Left ventricle myocardium superior (tissue), 1 donor: ENCODE measurements at regions not wholly inside any gene's neighbourhood (a gene's known extent, or its start where the extent isn't known, plus 50 kb on each side); places are given as distances from the start of the nearest gene placed in this dataset.

ENCODE experiments used
- ATAC-seq: fragments of 200-7000 bp; cut with Tn5 transposase; one replicate; pipeline ENCODE4 v1.9.1; 2020; ENCODE audit warnings: mild to moderate bottlenecking, moderate library complexity
- DNase-seq: peaks from one replicate; pipeline ENCODE4 v3.0.0-alpha.2; 2020
- intact Hi-C: fragments of 100-400 bp; cut with micrococcal nuclease; formaldehyde crosslinking; loops from one replicate; pipeline ENCODE4 v1.11.0; 2022
- donor health status: DM: no; HTN: yes; CAD: no; lungs with severe emphysema.

DNA sequence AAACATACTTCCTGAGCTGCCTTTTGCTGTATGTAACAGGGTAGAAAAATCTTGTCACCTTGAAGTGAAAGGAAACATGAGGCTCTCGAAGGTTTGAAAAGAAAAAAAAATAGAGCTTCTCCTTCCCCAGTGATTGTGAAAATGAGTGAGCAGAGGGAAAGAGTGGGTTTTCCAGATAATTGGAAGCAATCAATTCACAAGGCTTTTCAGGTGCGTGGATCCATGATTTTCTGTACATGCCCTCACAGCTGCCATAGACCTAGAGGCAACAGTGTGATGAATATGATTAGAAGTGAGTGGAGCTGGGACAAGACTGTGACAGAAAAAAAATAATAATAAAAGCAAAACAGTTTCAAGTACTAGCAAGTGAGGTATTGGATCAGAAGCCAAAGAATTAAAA, 1422.5 kb upstream of the CDH6 start:
- ATAC-seq: no peak
- no peak for DNase-seq
- intact Hi-C loops: no loop called here

GRCh38 chr5:29769474-29769873, 1424.0 kb upstream of the CDH6 start:
- intact Hi-C loops: no loop called here
- ATAC-seq (no peak), DNase-seq (no peak)

DNA sequence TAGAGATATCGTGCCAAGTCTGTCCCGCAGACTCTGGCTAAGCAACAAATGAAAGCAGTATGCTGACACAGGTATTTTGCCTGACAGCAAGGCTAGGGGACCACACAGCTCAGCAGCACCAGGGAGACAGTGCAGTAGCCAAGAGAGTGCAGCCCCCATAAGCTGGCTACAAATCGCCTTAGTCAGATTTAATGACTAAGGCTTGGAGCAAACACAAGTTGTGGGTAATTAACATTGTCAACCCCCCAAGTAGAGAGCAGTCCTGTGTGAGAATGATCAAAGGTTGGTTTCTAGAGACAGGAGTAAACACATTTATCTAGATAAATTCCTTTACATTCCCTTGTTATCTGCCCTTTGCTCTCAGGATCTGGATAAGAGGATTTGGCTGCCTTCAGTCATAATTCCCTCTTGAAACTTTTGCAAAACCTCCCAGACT, 1434.5 kb upstream of the CDH6 start:
- intact Hi-C loops: no loop called here
- ATAC-seq (no peak), DNase-seq (no peak)

DNA sequence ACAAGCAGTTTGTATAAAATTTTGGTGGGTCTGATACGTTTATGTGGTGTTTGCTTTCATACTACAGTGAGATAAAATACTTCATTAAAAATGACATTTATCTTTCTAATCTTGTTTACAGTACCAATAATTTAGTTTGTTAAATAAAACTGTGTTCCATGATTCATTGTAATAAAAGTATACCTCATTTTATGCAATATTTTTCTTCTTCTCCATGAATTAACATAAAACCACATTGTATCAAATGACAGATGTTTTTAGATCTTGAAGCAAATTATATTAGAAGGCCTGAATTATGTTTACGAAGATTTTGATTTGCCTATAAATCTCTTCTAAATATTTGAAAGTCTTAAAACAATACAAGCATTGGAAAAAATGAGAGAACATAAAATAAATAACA, 1443.0 kb upstream of the CDH6 start:
- intact Hi-C loops: no loop called here
- DNase-seq (no peak), ATAC-seq (no peak)

DNA sequence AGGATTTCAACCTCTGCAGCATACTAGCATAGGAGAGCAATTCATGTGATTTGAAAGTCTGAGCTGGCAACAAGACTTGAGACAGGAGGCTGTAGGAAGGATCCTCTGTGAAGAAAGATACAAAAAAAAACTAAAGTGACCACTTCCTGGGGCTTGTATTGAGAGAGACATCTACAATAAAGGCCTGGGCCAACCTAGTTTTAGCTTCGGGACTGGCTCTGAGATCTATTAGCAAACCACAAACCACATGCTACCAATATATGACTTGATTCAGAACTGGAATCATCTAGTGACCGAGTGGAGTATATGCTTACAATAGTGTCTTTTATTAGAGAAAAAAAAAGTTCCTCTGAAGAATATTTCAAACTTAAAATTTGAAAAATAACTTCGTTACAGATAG, 1448.9 kb upstream of the CDH6 start:
- DNase-seq (no peak), ATAC-seq (no peak)
- intact Hi-C loops: no loop called here

DNA sequence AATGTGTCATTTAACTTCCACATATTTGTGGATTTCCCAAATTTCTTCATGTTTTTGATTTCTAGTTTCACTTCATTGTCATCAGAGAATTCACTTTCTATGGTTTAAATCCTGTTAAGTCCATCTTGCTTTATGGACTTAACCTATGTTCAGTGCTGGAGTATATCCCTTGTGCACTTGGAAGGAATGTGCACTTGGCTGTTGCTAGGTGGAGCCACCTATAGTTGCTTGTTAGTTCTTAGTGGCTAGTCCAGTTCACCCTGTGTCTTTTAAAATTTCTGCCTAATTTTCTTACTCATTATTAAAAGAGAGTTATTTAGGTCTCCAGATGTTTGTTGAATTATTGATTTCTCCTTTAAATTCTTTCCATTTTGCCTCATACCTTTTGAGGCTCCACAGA, 1472.5 kb upstream of the CDH6 start:
- DNase-seq (no peak), ATAC-seq (no peak)
- intact Hi-C loops: no loop called here

GRCh38 chr5:29719171-29719570, 1474.3 kb upstream of the CDH6 start:
- no peak for ATAC-seq
- no peak for DNase-seq
- intact Hi-C loops: no loop called here

DNA sequence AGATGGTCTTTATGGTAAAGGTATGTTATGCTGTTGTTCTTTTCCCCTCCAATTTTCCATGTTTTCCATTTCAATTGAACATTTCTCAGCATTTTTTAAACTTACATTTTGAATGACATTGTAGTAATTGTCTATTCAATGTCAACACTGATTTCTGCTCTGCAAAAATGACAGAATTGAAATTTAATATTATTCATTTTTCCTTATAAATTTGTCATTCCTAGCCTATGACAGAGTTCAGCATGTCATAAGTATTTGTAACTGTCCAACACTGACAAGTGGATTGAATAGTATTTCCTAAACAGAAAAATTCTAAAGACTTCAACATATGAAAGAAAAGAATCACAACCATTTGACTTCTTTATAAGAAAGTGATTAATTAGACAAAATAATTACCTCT, 1478.3 kb upstream of the CDH6 start:
- ATAC-seq (no peak), DNase-seq (no peak)
- intact Hi-C loops: no loop called here

DNA sequence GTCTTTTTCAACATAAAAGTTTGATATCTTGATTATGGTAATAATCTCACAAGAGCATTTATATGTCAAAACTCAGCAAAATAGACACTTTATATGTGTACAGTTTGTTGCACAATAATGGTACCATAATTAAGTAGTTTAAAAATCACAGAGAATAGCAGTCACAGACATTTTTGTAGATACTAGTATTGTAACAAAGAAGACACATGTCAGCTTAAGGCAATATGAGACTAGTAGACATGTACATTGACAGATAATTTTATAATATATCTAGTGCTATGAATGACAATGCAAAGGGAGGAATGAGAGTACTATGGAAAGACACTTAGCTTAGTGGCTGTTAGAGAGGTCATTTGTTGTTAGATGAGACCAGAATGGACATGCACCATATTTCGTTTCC, 1490.6 kb upstream of the CDH6 start:
- DNase-seq: no peak
- no peak for ATAC-seq
- intact Hi-C loops: no loop called here

DNA sequence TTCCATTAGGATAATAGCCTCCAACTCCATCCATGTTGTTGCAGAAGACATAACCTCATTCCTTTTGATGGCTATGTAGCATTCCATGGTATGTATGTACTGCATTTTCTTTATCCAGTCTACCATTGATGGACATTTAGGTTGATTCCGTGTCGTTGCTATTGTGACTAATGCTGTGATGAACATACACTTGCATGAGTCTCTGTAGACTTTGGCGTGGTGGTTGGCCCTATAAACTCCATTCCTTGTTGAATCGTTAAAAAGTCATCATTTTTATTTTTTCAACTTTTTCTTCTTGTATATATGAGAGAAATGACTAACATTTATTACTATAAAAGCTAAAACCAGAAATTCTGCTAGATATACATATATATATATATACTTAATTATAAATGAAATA, 1491.9 kb upstream of the CDH6 start:
- intact Hi-C loops: no loop called here

GRCh38 chr5:29697785-29698414, 1495.6 kb upstream of the CDH6 start:
- intact Hi-C loops: no loop called here
- ATAC-seq: no peak
- no peak for DNase-seq

More for the DNA sequence above, 1491.9 kb upstream of the CDH6 start:
- ATAC-seq: no peak
- no peak for DNase-seq

DNA sequence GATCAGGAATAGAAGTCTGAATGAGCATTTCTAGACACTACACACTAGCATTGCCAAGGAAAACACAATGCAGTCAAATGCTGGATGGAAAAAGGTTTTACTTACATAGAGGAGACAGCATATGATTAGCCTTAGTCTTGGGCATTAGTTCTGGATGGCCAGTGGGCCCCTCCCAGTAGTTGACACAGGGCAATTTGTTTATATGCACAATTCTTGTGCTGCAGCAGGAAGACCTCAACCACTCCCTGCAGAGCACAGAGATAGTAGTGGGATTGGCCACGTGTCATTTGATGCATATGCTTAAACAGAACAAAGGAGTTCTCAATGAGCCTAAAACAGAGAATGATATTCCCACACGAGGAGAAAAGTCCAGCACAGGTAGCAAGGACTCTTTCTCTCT, 1496.2 kb upstream of the CDH6 start:
- intact Hi-C loops: no loop called here
- DNase-seq: no peak
- ATAC-seq: no peak

- no peak for ATAC-seq
- no peak for DNase-seq
- intact Hi-C loops: no loop called here
Observed at GRCh38 chr5:29672678-29673077, 1520.8 kb upstream of the CDH6 start.

GRCh38 chr5:29662876-29663275, 1530.6 kb upstream of the CDH6 start:
- ATAC-seq: no peak
- no peak for DNase-seq
- intact Hi-C loops: no loop called here

GRCh38 chr5:29654954-29655353, 1538.5 kb upstream of the CDH6 start:
- intact Hi-C loops: no loop called here
- ATAC-seq (no peak), DNase-seq (no peak)

- intact Hi-C loops: no loop called here
- DNase-seq (no peak), ATAC-seq (no peak)
Observed at GRCh38 chr5:29649321-29649720, 1544.2 kb upstream of the CDH6 start.

DNA sequence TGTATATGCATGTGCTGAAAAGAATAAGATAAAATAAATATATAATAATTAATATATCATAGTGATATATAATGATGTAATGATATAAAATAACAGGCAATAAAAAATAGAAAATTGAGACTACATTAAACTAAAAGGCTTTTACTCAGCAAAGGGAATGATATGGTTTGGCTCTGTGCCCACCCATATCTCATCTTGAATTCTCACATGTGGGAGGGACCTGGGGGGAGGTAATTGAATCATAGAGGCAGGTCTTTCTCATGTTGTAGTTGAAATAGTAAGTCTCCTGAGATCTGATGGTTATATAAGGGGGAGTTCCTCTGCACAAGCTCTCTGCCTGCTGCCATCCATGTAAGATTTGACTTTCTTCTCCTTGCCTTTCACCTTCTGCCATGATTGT, 1550.9 kb upstream of the CDH6 start:
- no peak for ATAC-seq
- intact Hi-C loops: no loop called here
- no peak for DNase-seq

DNA sequence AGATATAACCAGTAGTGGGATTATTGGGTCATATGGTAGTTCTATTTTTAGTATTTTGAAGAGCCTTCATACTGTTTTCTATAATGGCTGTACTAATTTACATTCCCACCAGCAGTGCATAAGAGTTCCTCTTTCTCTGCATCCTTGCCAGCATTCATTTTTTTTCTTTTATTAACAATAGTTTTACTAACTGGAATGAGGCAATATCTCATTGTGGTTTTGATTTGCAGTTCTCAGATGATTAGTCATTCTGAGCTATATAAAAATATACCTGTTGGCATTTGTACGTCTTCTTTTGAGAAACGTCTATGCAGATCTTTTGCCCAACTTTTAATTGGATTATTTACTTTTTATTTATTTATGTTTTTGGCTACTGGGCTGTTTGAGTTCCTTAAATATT, 1579.3 kb upstream of the CDH6 start:
- ATAC-seq (no peak), DNase-seq (no peak)
- intact Hi-C loops: no loop called here

DNA sequence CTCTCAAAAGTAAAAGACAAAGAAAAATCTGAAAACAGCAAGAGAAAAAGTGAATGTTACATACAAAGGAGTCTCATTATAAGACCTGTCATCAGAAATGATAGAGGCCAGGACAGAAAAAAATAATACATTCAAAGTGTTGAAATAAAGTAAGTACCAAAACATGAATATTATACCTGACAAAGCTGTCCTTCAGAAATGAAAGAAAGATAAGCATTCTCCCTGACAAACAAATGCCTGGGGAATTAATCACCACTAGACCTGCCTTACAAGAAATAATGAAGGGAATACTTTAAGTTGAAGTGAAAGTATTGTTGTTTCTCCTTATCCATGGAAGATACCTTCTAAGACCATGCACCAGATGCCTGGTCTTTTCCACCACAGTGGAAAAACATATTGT, 1605.2 kb upstream of the CDH6 start:
- ATAC-seq (no peak), DNase-seq (no peak)
- intact Hi-C loops: no loop called here

GRCh38 chr5:29587832-29588231, 1605.7 kb upstream of the CDH6 start:
- DNase-seq (no peak), ATAC-seq (no peak)
- intact Hi-C loops: no loop called here

GRCh38 chr5:29568028-29568427, 1625.5 kb upstream of the CDH6 start:
- DNase-seq: no peak
- intact Hi-C loops: no loop called here
- no peak for ATAC-seq

- ATAC-seq: no peak
- no peak for DNase-seq
- intact Hi-C loops: no loop called here
Observed at GRCh38 chr5:29561564-29561963, 1631.9 kb upstream of the CDH6 start.
